Prostate gland (tissue), 2 donors: ENCODE measurements at regions not wholly inside any gene's neighbourhood (a gene's known extent, or its start where the extent isn't known, plus 50 kb on each side); places are given as distances from the start of the nearest gene placed in this dataset.

Experiments
- DNase-seq: peaks from one replicate; pipeline ENCODE4 v3.0.0-alpha.2; 2019; ENCODE audit warnings: low spot score
- H3K27ac ChIP-seq, 2 donors: fragments of 200-600 bp; sonication (generic); 2 replicates each; pipeline ENCODE4 v1.5.1; 2017 to 2019
- H3K27me3 ChIP-seq: fragments of 200-600 bp; sonication (generic); replicated peaks from 2 replicates; pipeline ENCODE4 v1.5.1; 2019; ENCODE audit not compliant: insufficient read depth
- H3K36me3 ChIP-seq, 2 donors: fragments of 200-600 bp; sonication (generic); 1 replicate in 1 of 2; 2 replicates in 1 of 2; pipeline versions ENCODE4 v1.5.1 to v1.8.1; 2017 to 2019
- H3K4me1 ChIP-seq: fragments of 200-600 bp; sonication (generic); replicated peaks from 2 replicates; pipeline ENCODE4 v1.5.1; 2019
- H3K4me3 ChIP-seq, 2 donors: fragments of 200-600 bp; sonication (generic); 2 replicates each; pipeline ENCODE4 v1.5.1; 2017 to 2019
- H3K9me3 ChIP-seq: fragments of 200-600 bp; sonication (generic); 2 replicates; pipeline ENCODE4 v1.5.1; 2017
- POLR2A ChIP-seq: fragments of 450-650 bp; IDR thresholded peaks from one replicate; pipeline ENCODE4 v1.6.1; 2016; ENCODE audit warnings: antibody characterized with exemption, mild to moderate bottlenecking
- POLR2AphosphoS5 ChIP-seq: sonication (generic); formaldehyde crosslinking; IDR thresholded peaks from one replicate; pipeline ENCODE4 v1.6.1; 2017; ENCODE audit warnings: antibody characterized with exemption
- WGBS: methylation state at CpG from one replicate; pipeline ENCODE4 v1.1.5; 2018; 5-methylcytosine and 5-hydroxymethylcytosine counted together
- intact Hi-C: fragments of 100-400 bp; cut with DNase I; formaldehyde crosslinking; loops from one replicate; pipeline ENCODE4 v1.14.2; 2022
- TF ChIP-seq, protein P1 (sequence below), 4 experiments: fragments of 200-600 bp in 2 of 4; fragments of 450-650 bp in 2 of 4; sonication (generic) in 2 of 4; IDR thresholded peaks; 1 replicate in 3 of 4; 2 replicates in 1 of 4; pipeline ENCODE4 v1.5.1; 2016 to 2019; ENCODE audit warnings: antibody characterized with exemption in 4 of 4, mild to moderate bottlenecking in 2 of 4, moderate library complexity in 2 of 4

- H3K27ac ChIP-seq: no peak overlapping the region
- no peak overlapping the region for H3K4me3 ChIP-seq
- WGBS: 86% methylated on average over 12 of the region's 12 CpGs
- no peak for DNase-seq
- H3K4me1 ChIP-seq: no peaks in the 10 kb centered on the region
- intact Hi-C loops: no loop called here
- no peaks in the 10 kb centered on the region for H3K27me3 ChIP-seq
- no peaks in the 10 kb centered on the region for H3K9me3 ChIP-seq
- TF ChIP-seq POLR2AphosphoS5 (no peak), POLR2A (no peak)
- TF ChIP-seq, protein P1, sequence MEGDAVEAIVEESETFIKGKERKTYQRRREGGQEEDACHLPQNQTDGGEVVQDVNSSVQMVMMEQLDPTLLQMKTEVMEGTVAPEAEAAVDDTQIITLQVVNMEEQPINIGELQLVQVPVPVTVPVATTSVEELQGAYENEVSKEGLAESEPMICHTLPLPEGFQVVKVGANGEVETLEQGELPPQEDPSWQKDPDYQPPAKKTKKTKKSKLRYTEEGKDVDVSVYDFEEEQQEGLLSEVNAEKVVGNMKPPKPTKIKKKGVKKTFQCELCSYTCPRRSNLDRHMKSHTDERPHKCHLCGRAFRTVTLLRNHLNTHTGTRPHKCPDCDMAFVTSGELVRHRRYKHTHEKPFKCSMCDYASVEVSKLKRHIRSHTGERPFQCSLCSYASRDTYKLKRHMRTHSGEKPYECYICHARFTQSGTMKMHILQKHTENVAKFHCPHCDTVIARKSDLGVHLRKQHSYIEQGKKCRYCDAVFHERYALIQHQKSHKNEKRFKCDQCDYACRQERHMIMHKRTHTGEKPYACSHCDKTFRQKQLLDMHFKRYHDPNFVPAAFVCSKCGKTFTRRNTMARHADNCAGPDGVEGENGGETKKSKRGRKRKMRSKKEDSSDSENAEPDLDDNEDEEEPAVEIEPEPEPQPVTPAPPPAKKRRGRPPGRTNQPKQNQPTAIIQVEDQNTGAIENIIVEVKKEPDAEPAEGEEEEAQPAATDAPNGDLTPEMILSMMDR (IDR thresholded peaks at IDR 0.05): no peak
- H3K36me3 ChIP-seq: no peaks in the 10 kb centered on the region
Observed at GRCh38 chr13:44822291-44822690, 167.0 kb downstream of the NUFIP1 start.

DNA sequence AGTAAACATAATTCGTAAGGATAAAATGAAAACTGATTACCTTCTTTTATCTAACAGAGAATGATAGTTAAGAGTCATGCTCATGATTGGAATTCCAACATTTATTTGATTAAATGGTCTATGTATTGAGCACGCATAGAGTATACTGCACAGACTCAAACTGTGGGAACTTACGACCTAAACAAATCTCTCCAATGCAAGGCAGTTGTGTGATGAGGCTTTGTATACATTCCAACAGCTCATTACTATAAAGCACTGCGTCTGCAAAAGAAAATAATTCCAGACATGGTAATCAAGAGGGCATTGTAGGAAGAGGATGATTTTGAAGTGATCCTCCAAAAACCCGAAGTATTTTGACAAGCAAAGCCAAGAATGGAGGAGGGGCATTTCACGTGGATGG is 169.5 kb downstream of the NUFIP1 start:
- no peak for DNase-seq
- H3K27ac ChIP-seq: no peak overlapping the region
- intact Hi-C loops: no loop called here
- H3K9me3 ChIP-seq: no peaks in the 10 kb centered on the region
- no peaks in the 10 kb centered on the region for H3K36me3 ChIP-seq
- TF ChIP-seq POLR2A (no peak), POLR2AphosphoS5 (no peak)
- TF ChIP-seq, protein P1 (IDR thresholded peaks at IDR 0.05): no peak
- 86% methylated on average over 6 of the region's 6 CpGs for WGBS
- H3K4me1 ChIP-seq: no peaks in the 10 kb centered on the region
- H3K27me3 ChIP-seq: no peaks in the 10 kb centered on the region
- no peak overlapping the region for H3K4me3 ChIP-seq

- WGBS: 75% methylated on average over 3 of the region's 3 CpGs
- no peaks in the 10 kb centered on the region for H3K4me1 ChIP-seq
- no peak for DNase-seq
- intact Hi-C loops: no loop called here
- no peaks in the 10 kb centered on the region for H3K9me3 ChIP-seq
- no peak overlapping the region for H3K4me3 ChIP-seq
- H3K36me3 ChIP-seq: no peaks in the 10 kb centered on the region
- TF ChIP-seq POLR2AphosphoS5 (no peak), POLR2A (no peak)
- TF ChIP-seq, protein P1 (IDR thresholded peaks at IDR 0.05): no peak
- no peak overlapping the region for H3K27ac ChIP-seq
- no peaks in the 10 kb centered on the region for H3K27me3 ChIP-seq
Observed at GRCh38 chr13:44819245-44819644, 170.0 kb downstream of the NUFIP1 start.

DNA sequence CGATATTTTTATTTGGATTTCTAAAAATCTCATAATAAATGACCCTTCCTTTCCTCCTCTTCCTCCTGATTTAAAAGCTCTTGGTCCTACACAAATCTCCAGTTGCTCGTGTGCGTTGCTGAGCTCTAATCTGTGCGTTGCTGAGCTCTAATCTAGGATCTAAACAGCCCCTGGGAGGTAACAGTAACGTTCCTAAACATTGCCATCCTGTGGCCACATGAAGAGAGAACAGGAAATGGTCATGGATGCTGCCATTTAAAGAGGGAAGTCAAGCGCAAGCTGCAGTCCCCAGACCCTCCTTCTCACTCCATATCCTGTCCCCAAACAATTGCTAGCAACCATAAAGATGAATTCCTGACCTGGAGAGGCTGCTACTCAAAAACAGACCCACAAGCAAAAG is 170.8 kb downstream of the NUFIP1 start:
- H3K27me3 ChIP-seq: no peaks in the 10 kb centered on the region
- TF ChIP-seq, protein P1 (IDR thresholded peaks at IDR 0.05): no peak
- no peak for TF ChIP-seq POLR2AphosphoS5
- intact Hi-C loops: no loop called here
- H3K4me3 ChIP-seq: no peak overlapping the region
- no peaks in the 10 kb centered on the region for H3K36me3 ChIP-seq
- no peak overlapping the region for H3K27ac ChIP-seq
- H3K9me3 ChIP-seq: no peaks in the 10 kb centered on the region
- H3K4me1 ChIP-seq: no peaks in the 10 kb centered on the region
- no peak for DNase-seq
- 75% methylated on average over 6 of the region's 6 CpGs for WGBS

DNA sequence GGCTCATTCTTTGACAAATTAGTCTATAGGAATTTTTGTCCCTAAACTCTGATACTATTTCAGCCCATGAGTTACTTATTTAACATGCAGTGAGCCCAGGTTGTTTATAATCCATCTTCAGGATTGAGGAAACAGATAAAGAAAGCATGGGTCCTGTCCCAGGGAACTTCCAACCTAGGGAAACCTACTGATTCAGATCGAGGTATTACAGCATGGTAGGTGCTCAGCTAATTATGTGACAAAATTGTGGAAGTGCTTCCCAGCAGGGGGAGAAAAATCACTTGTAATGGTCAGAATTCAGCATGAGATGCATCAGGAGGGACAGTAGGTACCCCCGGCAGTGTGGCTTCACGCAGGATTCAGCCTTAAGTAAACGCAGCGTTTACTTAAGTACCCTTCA is 171.3 kb downstream of the NUFIP1 start:
- H3K9me3 ChIP-seq: no peaks in the 10 kb centered on the region
- no peak overlapping the region for H3K4me3 ChIP-seq
- intact Hi-C loops: no loop called here
- no peak overlapping the region for H3K27ac ChIP-seq
- DNase-seq: no peak
- no peaks in the 10 kb centered on the region for H3K36me3 ChIP-seq
- WGBS: 79% methylated on average over 5 of the region's 5 CpGs
- H3K27me3 ChIP-seq: no peaks in the 10 kb centered on the region
- no peaks in the 10 kb centered on the region for H3K4me1 ChIP-seq
- TF ChIP-seq, protein P1 (IDR thresholded peaks at IDR 0.05): no peak
- no peak for TF ChIP-seq POLR2AphosphoS5
- no peak for TF ChIP-seq POLR2A
